HepG2 (cell line): ENCODE measurements at regions not wholly inside any gene's neighbourhood (a gene's known extent, or its start where the extent isn't known, plus 50 kb on each side); places are given as distances from the start of the nearest gene placed in this dataset.

Experiments
- ATAC-seq: fragments of 200-7000 bp; cut with Tn5 transposase; 3 replicates; pipeline ENCODE4 v1.9.1; 2020; ENCODE audit warnings: mild to moderate bottlenecking, moderate library complexity
- BruUV-seq: library from RNA; stranded (reverse); fragments of 400-500 nt; replicated peaks from 2 replicates; lab custom pipeline; 2021; lab: Mats Ljungman, UMichigan
- CTCF ChIA-PET: fragments of 300-600 bp; formaldehyde crosslinking; extraction: SDS; loops from one replicate; lab custom pipeline; 2021; ENCODE audit warnings: low total read pairs, inconsistent platforms, low intra/inter-chr PET ratio; lab: Yijun Ruan, JAX
- POLR2A ChIA-PET: fragments of 350-600 bp; sonication (Branson Sonifier 250); formaldehyde crosslinking; loops from one replicate; lab custom pipeline; 2020; ENCODE audit warnings: antibody characterized with exemption, inconsistent platforms; lab: Yijun Ruan, JAX
- DNase-seq: peaks from one replicate; pipeline ENCODE4 v3.0.0-alpha.2; 2015; ENCODE audit warnings: low spot score
- FAIRE-seq: peaks from 3 replicates; lab custom pipeline; 2011; peaks lifted over from hg19 to GRCh38; lab: Jason Lieb, UNC
- H2AFZ ChIP-seq: one replicate; pipeline ENCODE4 v1.6.1; 2011; ENCODE audit warnings: low read length, inconsistent platforms
- H3K27ac ChIP-seq: fragments of 300-600 bp; 3 replicates; pipeline ENCODE4 v1.8.0; 2011; ENCODE audit warnings: mixed run types, mild to moderate bottlenecking, mixed read lengths, low read length, inconsistent platforms; ENCODE audit not compliant: insufficient read depth; ENCODE audit errors: extremely low read length
- H3K27me3 ChIP-seq, 2 experiments: fragments of 200-600 bp in 1 of 2; 2 replicates in 1 of 2; 3 replicates in 1 of 2; pipeline versions ENCODE4 v1.6.0 to v1.8.0; 2011; ENCODE audit warnings: low read length in 2 of 2, mild to moderate bottlenecking in 2 of 2, moderate library complexity in 2 of 2, inconsistent platforms in 1 of 2; ENCODE audit not compliant: insufficient read depth in 2 of 2, control insufficient read depth in 1 of 2
- H3K36me3 ChIP-seq, 2 experiments: fragments of 200-600 bp in 1 of 2; replicated peaks in 1 of 2; 2 replicates in 1 of 2; 3 replicates in 1 of 2; pipeline versions ENCODE4 v1.5.1 to v1.8.0; 2011; ENCODE audit warnings: low read length in 2 of 2, inconsistent platforms in 1 of 2; ENCODE audit not compliant: insufficient read depth in 2 of 2, control insufficient read depth in 1 of 2
- H3K4me1 ChIP-seq: 2 replicates; pipeline ENCODE4 v1.5.1; 2012; ENCODE audit warnings: low read length, inconsistent platforms; ENCODE audit not compliant: insufficient read depth
- H3K4me2 ChIP-seq: 2 replicates; pipeline ENCODE4 v1.6.0; 2011; ENCODE audit warnings: low read depth, low read length, inconsistent platforms
- H3K4me3 ChIP-seq, 3 experiments: fragments of 200-600 bp in 1 of 3; sonication (generic), shearing (Covaris generic) in 1 of 3; replicated peaks in 1 of 3; 2 replicates each; pipeline ENCODE4 v1.5.1; 2011 to 2016; ENCODE audit warnings: low read length in 3 of 3, inconsistent platforms in 2 of 3, low read depth in 2 of 3, mild to moderate bottlenecking in 2 of 3, control low read depth in 1 of 3, mixed read lengths in 1 of 3; ENCODE audit not compliant: insufficient read depth in 1 of 3
- H3K79me2 ChIP-seq: one replicate; pipeline ENCODE4 v1.6.1; 2011; ENCODE audit warnings: low read length, inconsistent platforms; ENCODE audit not compliant: insufficient read depth
- H3K9ac ChIP-seq: 2 replicates; pipeline ENCODE4 v1.6.0; 2011; ENCODE audit warnings: mild to moderate bottlenecking, low read depth, low read length, inconsistent platforms; ENCODE audit not compliant: insufficient read depth
- H3K9me3 ChIP-seq: 2 replicates; pipeline ENCODE4 v1.5.1; 2012; ENCODE audit warnings: mild to moderate bottlenecking, low read length
- H4K20me1 ChIP-seq: 2 replicates; pipeline ENCODE4 v1.6.0; 2011; ENCODE audit warnings: inconsistent platforms, mild to moderate bottlenecking, low read length, moderate library complexity; ENCODE audit not compliant: insufficient read depth
- ATF1 ChIP-seq: IDR thresholded peaks from 2 replicates; pipeline ENCODE4 v1.6.1; 2016; ENCODE audit warnings: mild to moderate bottlenecking, control low read depth
- FUBP1 ChIP-seq: sonication (generic); formaldehyde crosslinking; IDR thresholded peaks from 2 replicates; pipeline ENCODE4 v1.5.1; 2020; ENCODE audit warnings: missing genetic modification reagents, mild to moderate bottlenecking, borderline replicate concordance
- HES4 ChIP-seq: sonication (generic); formaldehyde crosslinking; IDR thresholded peaks from 2 replicates; pipeline ENCODE4 v1.9.0; 2021; ENCODE audit warnings: mild to moderate bottlenecking, missing genetic modification reagents, borderline replicate concordance
- HINFP ChIP-seq: sonication (generic); formaldehyde crosslinking; IDR thresholded peaks from 2 replicates; pipeline ENCODE4 v1.4.0; 2020; ENCODE audit warnings: low read depth, mild to moderate bottlenecking, missing genetic modification reagents
- HMGA1 ChIP-seq: sonication (generic); formaldehyde crosslinking; conservative IDR thresholded peaks from 2 replicates; pipeline ENCODE4 v1.4.0; 2020; ENCODE audit warnings: missing genetic modification reagents
- MYC ChIP-seq: sonication (generic); formaldehyde crosslinking; IDR thresholded peaks from 2 replicates; pipeline ENCODE4 v1.9.0; 2021; ENCODE audit warnings: missing genetic modification reagents, borderline replicate concordance
- NR2C2 ChIP-seq: sonication (generic); formaldehyde crosslinking; IDR thresholded peaks from 2 replicates; pipeline ENCODE4 v1.4.0; 2020; ENCODE audit warnings: missing genetic modification reagents, mild to moderate bottlenecking, moderate library complexity, borderline replicate concordance
- RXRA ChIP-seq: sonication (generic); formaldehyde crosslinking; IDR thresholded peaks from 2 replicates; pipeline ENCODE4 v1.5.1; 2020; ENCODE audit warnings: missing genetic modification reagents
- TSC22D2 ChIP-seq: sonication (generic); formaldehyde crosslinking; IDR thresholded peaks from 2 replicates; pipeline ENCODE4 v1.5.1; 2020; ENCODE audit warnings: missing genetic modification reagents, mild to moderate bottlenecking, borderline replicate concordance
- ZBTB39 ChIP-seq: sonication (generic); formaldehyde crosslinking; IDR thresholded peaks from 2 replicates; pipeline ENCODE4 v1.5.0; 2020; ENCODE audit warnings: missing genetic modification reagents
- ZFP36 ChIP-seq: fragments of 150-350 bp; IDR thresholded peaks from 2 replicates; pipeline ENCODE4 v1.6.1; 2018; ENCODE audit warnings: borderline replicate concordance, low read length, low read depth; ENCODE audit not compliant: partially characterized antibody
- ZNF512B ChIP-seq: sonication (generic); formaldehyde crosslinking; IDR thresholded peaks from 2 replicates; pipeline ENCODE4 v1.5.1; 2020; ENCODE audit warnings: missing genetic modification reagents, mild to moderate bottlenecking, borderline replicate concordance
- WGBS: methylation state at CpG from one replicate; pipeline ENCODE4 v1.1.6; 2017; ENCODE audit warnings: low lambda C conversion rate; 5-methylcytosine and 5-hydroxymethylcytosine counted together
- in situ Hi-C: cut with HindIII; loops from 2 replicates; pipeline ENCODE4 v1.10.0; 2017; ENCODE audit warnings: low pct_unique_long_range_greater_than_20kb; ENCODE audit not compliant: extremely low pct_ligation_motif_present
- intact Hi-C: fragments of 100-400 bp; cut with micrococcal nuclease; formaldehyde crosslinking; loops from one replicate; pipeline ENCODE4 v1.10.0; 2022; ENCODE audit not compliant: unreplicated experiment
- TF ChIP-seq, protein P1 (sequence below): sonication (generic); formaldehyde crosslinking; IDR thresholded peaks from 2 replicates; pipeline ENCODE4 v1.5.0; 2020; ENCODE audit warnings: mild to moderate bottlenecking, missing genetic modification reagents

DNA sequence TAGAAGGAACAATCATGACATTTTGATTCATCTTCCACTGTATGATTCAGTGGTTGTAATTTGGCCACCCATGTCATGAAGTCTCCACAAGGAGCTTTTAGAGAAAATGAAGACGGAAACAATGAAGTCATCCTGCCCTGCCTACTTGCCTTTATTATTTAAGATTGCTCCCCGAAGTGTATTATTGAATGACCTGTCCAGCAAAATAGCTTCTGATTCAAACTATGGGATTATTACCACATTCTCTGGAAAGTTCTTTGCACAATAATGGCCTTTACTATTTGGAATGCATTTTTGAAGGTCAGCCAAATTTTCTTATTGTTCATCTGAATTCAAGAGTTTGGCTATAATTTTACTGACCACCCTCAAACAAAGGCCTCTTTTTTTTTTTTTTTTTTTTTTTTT is 77.8 kb upstream of the RFC3 start:
- H3K4me2 ChIP-seq: no peak overlapping the region
- H3K4me1 ChIP-seq: no peaks in the 10 kb centered on the region
- no peak overlapping the region for H2AFZ ChIP-seq
- no peaks in the 10 kb centered on the region for H3K9me3 ChIP-seq
- in situ Hi-C loops (no loop called here), intact Hi-C loops (no loop called here)
- no peaks in the 10 kb centered on the region for H3K79me2 ChIP-seq
- no peak overlapping the region for H3K9ac ChIP-seq
- 25% methylated on average over 2 of the region's 2 CpGs for WGBS
- no peak overlapping the region for H3K4me3 ChIP-seq
- H4K20me1 ChIP-seq: no peaks in the 10 kb centered on the region
- FAIRE-seq (no peak), ATAC-seq (no peak), DNase-seq (no peak)
- no peaks in the 10 kb centered on the region for H3K36me3 ChIP-seq
- no TSS peak for BruUV-seq
- peaks cover 0 to 12% of the 10 kb centered on the region in 2 experiments; a peak in 2 of 5 replicates for H3K27me3 ChIP-seq
- ChIA-PET POLR2A (no interaction called here), CTCF (no interaction called here)
- no peak overlapping the region for H3K27ac ChIP-seq
- TF ChIP-seq FUBP1 (CRISPR knock-in tag) (no peak), RXRA (no peak), TSC22D2 (CRISPR knock-in tag) (no peak), ZNF512B (CRISPR knock-in tag) (no peak), ZFP36 (no peak), HES4 (CRISPR knock-in tag) (no peak), MYC (no peak), ZBTB39 (CRISPR knock-in tag) (no peak), ATF1 (no peak), NR2C2 (CRISPR knock-in tag) (no peak), HMGA1 (CRISPR knock-in tag) (no peak), HINFP (CRISPR knock-in tag) (no peak)
- TF ChIP-seq, protein P1, sequence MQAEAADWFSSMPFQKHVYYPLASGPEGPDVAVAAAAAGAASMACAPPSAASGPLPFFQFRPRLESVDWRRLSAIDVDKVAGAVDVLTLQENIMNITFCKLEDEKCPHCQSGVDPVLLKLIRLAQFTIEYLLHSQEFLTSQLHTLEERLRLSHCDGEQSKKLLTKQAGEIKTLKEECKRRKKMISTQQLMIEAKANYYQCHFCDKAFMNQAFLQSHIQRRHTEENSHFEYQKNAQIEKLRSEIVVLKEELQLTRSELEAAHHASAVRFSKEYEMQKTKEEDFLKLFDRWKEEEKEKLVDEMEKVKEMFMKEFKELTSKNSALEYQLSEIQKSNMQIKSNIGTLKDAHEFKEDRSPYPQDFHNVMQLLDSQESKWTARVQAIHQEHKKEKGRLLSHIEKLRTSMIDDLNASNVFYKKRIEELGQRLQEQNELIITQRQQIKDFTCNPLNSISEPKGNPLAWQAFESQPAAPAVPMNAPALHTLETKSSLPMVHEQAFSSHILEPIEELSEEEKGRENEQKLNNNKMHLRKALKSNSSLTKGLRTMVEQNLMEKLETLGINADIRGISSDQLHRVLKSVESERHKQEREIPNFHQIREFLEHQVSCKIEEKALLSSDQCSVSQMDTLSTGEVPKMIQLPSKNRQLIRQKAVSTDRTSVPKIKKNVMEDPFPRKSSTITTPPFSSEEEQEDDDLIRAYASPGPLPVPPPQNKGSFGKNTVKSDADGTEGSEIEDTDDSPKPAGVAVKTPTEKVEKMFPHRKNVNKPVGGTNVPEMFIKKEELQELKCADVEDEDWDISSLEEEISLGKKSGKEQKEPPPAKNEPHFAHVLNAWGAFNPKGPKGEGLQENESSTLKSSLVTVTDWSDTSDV (CRISPR knock-in tag): no peak
